GM23338 (cell line): ENCODE measurements at regions not wholly inside any gene's neighbourhood (a gene's known extent, or its start where the extent isn't known, plus 50 kb on each side); places are given as distances from the start of the nearest gene placed in this dataset.

Source experiments
- ATAC-seq: fragments of 200-7000 bp; cut with Tn5 transposase; 3 replicates; pipeline ENCODE4 v1.9.1; 2020
- DNase-seq: peaks from one replicate; pipeline ENCODE4 v3.0.0-alpha.2; 2015; ENCODE audit warnings: low spot score
- H2AFZ ChIP-seq: fragments of 200-600 bp; sonication (generic); 2 replicates; pipeline ENCODE4 v1.8.0; 2016; ENCODE audit warnings: antibody characterized with exemption, mild to moderate bottlenecking, moderate library complexity
- H3F3A ChIP-seq: fragments of 200-600 bp; sonication (generic); replicated peaks from 2 replicates; pipeline ENCODE4 v1.8.0; 2017; ENCODE audit warnings: antibody characterized with exemption, mixed run types, low read depth
- H3K27ac ChIP-seq: fragments of 200-600 bp; sonication (generic); 2 replicates; pipeline ENCODE4 v1.6.1; 2016; ENCODE audit warnings: low read depth
- H3K27me3 ChIP-seq: fragments of 200-600 bp; sonication (generic); 2 replicates; pipeline ENCODE4 v1.8.0; 2016; ENCODE audit warnings: mild to moderate bottlenecking, mixed run types, moderate library complexity; ENCODE audit not compliant: insufficient read depth
- H3K36me3 ChIP-seq: fragments of 200-600 bp; sonication (generic); 2 replicates; pipeline ENCODE4 v1.8.0; 2016; ENCODE audit warnings: mild to moderate bottlenecking; ENCODE audit not compliant: insufficient read depth
- H3K4me1 ChIP-seq: fragments of 200-600 bp; sonication (generic); 2 replicates; pipeline ENCODE4 v1.8.0; 2016; ENCODE audit warnings: mild to moderate bottlenecking, moderate library complexity; ENCODE audit not compliant: insufficient read depth
- H3K4me2 ChIP-seq: fragments of 200-600 bp; sonication (generic); 2 replicates; pipeline ENCODE4 v1.7.1; 2017; ENCODE audit warnings: mixed run types
- H3K4me3 ChIP-seq: fragments of 200-600 bp; sonication (generic); 2 replicates; pipeline ENCODE4 v1.6.1; 2016; ENCODE audit warnings: mixed run types
- H3K79me2 ChIP-seq: fragments of 200-600 bp; sonication (generic); replicated peaks from 2 replicates; pipeline ENCODE4 v1.8.0; 2017; ENCODE audit warnings: mild to moderate bottlenecking; ENCODE audit not compliant: insufficient read depth
- H3K9me2 ChIP-seq: fragments of 200-600 bp; sonication (generic); 2 replicates; pipeline ENCODE4 v1.8.0; 2017; ENCODE audit not compliant: insufficient read depth
- H4K20me1 ChIP-seq: fragments of 200-600 bp; sonication (generic); replicated peaks from 2 replicates; pipeline ENCODE4 v1.8.0; 2017; ENCODE audit warnings: mild to moderate bottlenecking; ENCODE audit not compliant: insufficient read depth
- H3K27ac Mint-ChIP-seq: 2 replicates; pipeline ENCODE4 v1.8.0; 2020; ENCODE audit warnings: inconsistent platforms, mild to moderate bottlenecking, moderate library complexity, mixed read lengths
- H3K27me3 Mint-ChIP-seq: 3 replicates; pipeline ENCODE4 v1.8.0; 2022; ENCODE audit warnings: low read depth, mild to moderate bottlenecking, moderate library complexity, mixed read lengths, inconsistent platforms; ENCODE audit not compliant: insufficient read depth, poor library complexity
- H3K36me3 Mint-ChIP-seq: 3 replicates; pipeline ENCODE4 v1.8.0; 2021; ENCODE audit warnings: low read depth, mild to moderate bottlenecking, inconsistent platforms, moderate library complexity, mixed read lengths
- H3K4me1 Mint-ChIP-seq: 3 replicates; pipeline ENCODE4 v1.8.0; 2020; ENCODE audit warnings: mild to moderate bottlenecking, inconsistent platforms, mixed read lengths
- H3K4me3 Mint-ChIP-seq: 3 replicates; pipeline ENCODE4 v1.8.0; 2021; ENCODE audit warnings: moderate library complexity, mild to moderate bottlenecking, inconsistent platforms, mixed read lengths
- H3K9me3 Mint-ChIP-seq: 3 replicates; pipeline ENCODE4 v1.8.0; 2020; ENCODE audit warnings: moderate library complexity, mild to moderate bottlenecking, inconsistent platforms, mixed read lengths
- CREB1 ChIP-seq: fragments of 250-450 bp; sonication (Bioruptor Pico); IDR thresholded peaks from 2 replicates; pipeline ENCODE4 v1.5.0; 2020; ENCODE audit warnings: low read depth, mild to moderate bottlenecking, moderate library complexity
- CTCF ChIP-seq, 2 experiments: fragments of 200-600 bp in 1 of 2; sonication (generic) in 1 of 2; conservative IDR thresholded peaks; 2 replicates each; pipeline versions ENCODE4 v1.5.1 to v1.6.1; 2016 to 2017; ENCODE audit warnings: antibody characterized with exemption in 2 of 2, low read depth in 2 of 2, mild to moderate bottlenecking in 2 of 2, moderate library complexity in 1 of 2
- ETS1 ChIP-seq: IDR thresholded peaks from 2 replicates; pipeline ENCODE4 v1.6.1; 2016; ENCODE audit warnings: antibody characterized with exemption
- EZH2 ChIP-seq: fragments of 200-600 bp; sonication (generic); IDR thresholded peaks from one replicate; pipeline ENCODE4 v1.8.0; 2017; ENCODE audit warnings: antibody characterized with exemption, mild to moderate bottlenecking, low read depth; ENCODE audit not compliant: unreplicated experiment
- EZH2phosphoT487 ChIP-seq: fragments of 200-600 bp; sonication (generic); IDR thresholded peaks from one replicate; pipeline ENCODE4 v1.8.1; 2018; ENCODE audit warnings: antibody characterized with exemption; ENCODE audit not compliant: unreplicated experiment
- NANOG ChIP-seq: IDR thresholded peaks from 2 replicates; pipeline ENCODE4 v1.6.1; 2016; ENCODE audit warnings: antibody characterized with exemption, borderline replicate concordance
- POLR2AphosphoS5 ChIP-seq: IDR thresholded peaks from 2 replicates; pipeline ENCODE4 v1.6.1; 2016; ENCODE audit warnings: antibody characterized with exemption, low read depth
- REST ChIP-seq: IDR thresholded peaks from one replicate; pipeline ENCODE4 v1.6.1; 2018; ENCODE audit warnings: antibody characterized with exemption; ENCODE audit not compliant: unreplicated experiment
- STAT1 ChIP-seq: IDR thresholded peaks from one replicate; pipeline ENCODE4 v1.6.1; 2016; ENCODE audit warnings: antibody characterized with exemption; ENCODE audit not compliant: unreplicated experiment
- ZNF114 ChIP-seq: fragments of 250-450 bp; sonication (Bioruptor Pico); IDR thresholded peaks from 2 replicates; pipeline ENCODE4 v1.5.0; 2020; ENCODE audit warnings: mild to moderate bottlenecking, moderate library complexity
- ZNF331 ChIP-seq: fragments of 250-450 bp; sonication (Bioruptor Pico); IDR thresholded peaks from 2 replicates; pipeline ENCODE4 v1.5.0; 2020; ENCODE audit warnings: low read depth, mild to moderate bottlenecking, moderate library complexity
- ZNF462 ChIP-seq: fragments of 250-450 bp; sonication (Bioruptor Pico); IDR thresholded peaks from 2 replicates; pipeline ENCODE4 v1.5.0; 2020; ENCODE audit warnings: mild to moderate bottlenecking, moderate library complexity

- Mint-ChIP-seq H3K27ac (no peak overlapping the region), H3K36me3 (no peaks in the 10 kb centered on the region), H3K9me3 (no peaks in the 10 kb centered on the region), H3K4me1 (peaks cover 27% of the 10 kb centered on the region), H3K27me3 (no peaks in the 10 kb centered on the region), H3K4me3 (no peak overlapping the region)
- Histone ChIP-seq H3K27me3 (no peaks in the 10 kb centered on the region), H3K36me3 (no peaks in the 10 kb centered on the region), H3K79me2 (no peaks in the 10 kb centered on the region), H3K27ac (no peak overlapping the region), H4K20me1 (no peaks in the 10 kb centered on the region), H3K4me2 (no peak overlapping the region), H3K9me2 (no peaks in the 10 kb centered on the region), H3K4me1 (peaks cover 21% of the 10 kb centered on the region), H3F3A (no peaks in the 10 kb centered on the region; the same call in 1 of the 2 replicates), H3K4me3 (no peak overlapping the region), H2AFZ (no peak overlapping the region)
- ATAC-seq = no peak
- DNase-seq = no peak
- TF ChIP-seq ZNF331 = no peak
- TF ChIP-seq EZH2phosphoT487 = no peak
- no peak for TF ChIP-seq ZNF462 (CRISPR knock-in tag)
- TF ChIP-seq POLR2AphosphoS5 = no peak
- TF ChIP-seq REST = no peak
- no peak for TF ChIP-seq NANOG
- TF ChIP-seq CTCF (conservative IDR thresholded peaks at IDR 0.05; ENCODE audit: low read depth in 2 of 2) = no peak
- no peak for TF ChIP-seq ETS1
- no peak for TF ChIP-seq STAT1
- no peak for TF ChIP-seq EZH2
- TF ChIP-seq CREB1 (CRISPR knock-in tag) = no peak
- no peak for TF ChIP-seq ZNF114 (CRISPR knock-in tag)
These were observed 101.8 kb downstream of the CETN3 start for GRCh38 chr5:90307782-90308181.
